Kidney epithelial cell (primary cell): ENCODE measurements at regions not wholly inside any gene's neighbourhood (a gene's known extent, or its start where the extent isn't known, plus 50 kb on each side); places are given as distances from the start of the nearest gene placed in this dataset.

Experiments used
- DNase-seq: peaks from one replicate; pipeline ENCODE4 v3.0.0-alpha.2; 2010; ENCODE audit warnings: low read depth
- H3K27me3 ChIP-seq: 2 replicates; pipeline ENCODE4 v1.6.0; 2011; ENCODE audit warnings: low read length; ENCODE audit not compliant: control insufficient read depth, insufficient read depth
- H3K36me3 ChIP-seq: 2 replicates; pipeline ENCODE4 v1.5.1; 2011; ENCODE audit warnings: low read length; ENCODE audit not compliant: control insufficient read depth, insufficient read depth
- H3K4me3 ChIP-seq: 2 replicates; pipeline ENCODE4 v1.5.1; 2011; ENCODE audit warnings: low read depth, mild to moderate bottlenecking, control low read depth, low read length
- TF ChIP-seq, protein P1 (sequence below): IDR thresholded peaks from 2 replicates; pipeline ENCODE4 v1.5.1; 2011; ENCODE audit warnings: mild to moderate bottlenecking, moderate library complexity, low read length, control low read depth, inconsistent platforms; ENCODE audit not compliant: insufficient read depth, poor library complexity, severe bottlenecking

DNA sequence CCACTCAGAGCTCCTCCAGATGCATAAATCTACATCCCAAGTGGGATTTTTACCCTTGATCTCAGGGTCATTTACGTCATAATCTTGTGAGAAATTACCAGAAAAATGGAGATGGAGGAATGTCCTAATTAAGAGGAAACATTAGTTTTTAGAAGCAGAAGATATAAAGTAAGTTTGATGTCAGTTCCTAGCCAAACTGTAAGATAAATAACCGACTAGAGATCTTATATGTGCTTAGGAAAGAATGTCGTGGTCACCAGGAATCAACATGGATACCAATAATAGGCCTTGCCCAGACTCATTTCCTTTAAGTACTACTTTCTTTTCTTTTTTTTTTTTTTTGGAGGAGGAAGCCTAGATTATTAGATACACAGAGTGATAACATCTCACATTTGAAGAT, 186.9 kb downstream of the UTRN start:
- TF ChIP-seq, protein P1, sequence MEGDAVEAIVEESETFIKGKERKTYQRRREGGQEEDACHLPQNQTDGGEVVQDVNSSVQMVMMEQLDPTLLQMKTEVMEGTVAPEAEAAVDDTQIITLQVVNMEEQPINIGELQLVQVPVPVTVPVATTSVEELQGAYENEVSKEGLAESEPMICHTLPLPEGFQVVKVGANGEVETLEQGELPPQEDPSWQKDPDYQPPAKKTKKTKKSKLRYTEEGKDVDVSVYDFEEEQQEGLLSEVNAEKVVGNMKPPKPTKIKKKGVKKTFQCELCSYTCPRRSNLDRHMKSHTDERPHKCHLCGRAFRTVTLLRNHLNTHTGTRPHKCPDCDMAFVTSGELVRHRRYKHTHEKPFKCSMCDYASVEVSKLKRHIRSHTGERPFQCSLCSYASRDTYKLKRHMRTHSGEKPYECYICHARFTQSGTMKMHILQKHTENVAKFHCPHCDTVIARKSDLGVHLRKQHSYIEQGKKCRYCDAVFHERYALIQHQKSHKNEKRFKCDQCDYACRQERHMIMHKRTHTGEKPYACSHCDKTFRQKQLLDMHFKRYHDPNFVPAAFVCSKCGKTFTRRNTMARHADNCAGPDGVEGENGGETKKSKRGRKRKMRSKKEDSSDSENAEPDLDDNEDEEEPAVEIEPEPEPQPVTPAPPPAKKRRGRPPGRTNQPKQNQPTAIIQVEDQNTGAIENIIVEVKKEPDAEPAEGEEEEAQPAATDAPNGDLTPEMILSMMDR = no peak
- Histone ChIP-seq H3K27me3 (no peaks in the 10 kb centered on the region), H3K36me3 (no peaks in the 10 kb centered on the region), H3K4me3 (no peak overlapping the region)
- DNase-seq = no peak

DNA sequence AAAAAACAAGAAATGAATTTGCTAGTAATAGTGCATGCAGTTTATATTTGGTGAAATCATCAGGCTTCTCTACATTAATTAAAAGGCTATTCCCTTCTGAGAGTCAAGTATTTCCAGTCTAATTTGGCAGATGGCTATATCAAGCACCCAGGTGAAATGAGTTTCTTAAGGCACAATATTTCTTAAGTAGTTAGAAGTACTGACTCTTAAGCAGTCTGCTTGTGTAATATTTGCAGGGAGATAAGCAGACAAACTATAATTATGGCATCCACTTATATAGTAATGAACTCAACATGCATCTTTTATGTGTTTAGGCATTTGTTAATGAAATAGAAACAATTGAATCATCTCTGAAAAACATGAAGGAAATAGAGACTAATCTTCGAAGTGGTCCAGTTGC, 189.2 kb downstream of the UTRN start:
- no peak for DNase-seq
- Histone ChIP-seq H3K4me3 (no peak overlapping the region), H3K36me3 (no peaks in the 10 kb centered on the region), H3K27me3 (no peaks in the 10 kb centered on the region)
- TF ChIP-seq, protein P1 = no peak

DNA sequence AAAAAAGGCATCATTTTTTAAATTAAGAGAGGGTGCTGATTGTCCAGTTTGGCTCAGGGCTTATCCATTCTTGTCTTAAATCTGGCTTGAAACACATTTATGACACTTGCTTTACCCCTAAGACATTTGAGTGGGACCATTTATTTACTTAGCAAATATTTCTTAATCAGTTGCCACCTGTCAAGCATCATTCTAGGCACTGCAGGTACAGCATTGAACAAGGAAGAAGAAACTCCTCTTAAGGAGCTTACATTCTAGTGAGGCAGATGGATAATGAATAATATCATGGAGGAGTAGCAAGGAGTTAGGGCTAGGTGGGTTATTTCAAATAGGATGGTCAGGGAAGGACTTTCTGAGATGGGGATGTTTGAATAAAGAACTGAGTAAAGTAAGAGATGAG, 189.8 kb downstream of the UTRN start:
- no peaks in the 10 kb centered on the region for H3K36me3 ChIP-seq
- H3K27me3 ChIP-seq = no peaks in the 10 kb centered on the region
- DNase-seq = no peak
- TF ChIP-seq, protein P1 = no peak
- H3K4me3 ChIP-seq = no peak overlapping the region

DNA sequence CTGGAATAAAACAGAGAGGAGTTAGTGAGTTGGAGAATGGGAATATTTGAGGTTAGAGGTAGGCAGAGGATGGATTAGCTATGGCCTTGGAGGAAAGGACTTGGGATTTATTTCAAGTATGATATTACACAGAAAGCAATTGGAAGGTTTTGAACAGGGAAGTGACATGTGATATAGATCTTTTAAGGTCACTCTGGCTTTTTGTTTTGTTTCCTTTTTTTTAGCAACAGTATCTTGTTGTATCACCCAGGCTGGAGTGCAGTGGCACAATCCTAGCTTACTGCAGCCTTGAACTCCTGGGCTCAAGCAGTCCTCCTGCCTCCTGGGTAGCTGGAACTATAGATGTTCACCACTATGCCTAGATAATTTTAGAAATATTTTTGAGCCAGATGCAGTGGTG, 190.3 kb downstream of the UTRN start:
- H3K36me3 ChIP-seq = no peaks in the 10 kb centered on the region
- DNase-seq = no peak
- TF ChIP-seq, protein P1 = no peak

DNA sequence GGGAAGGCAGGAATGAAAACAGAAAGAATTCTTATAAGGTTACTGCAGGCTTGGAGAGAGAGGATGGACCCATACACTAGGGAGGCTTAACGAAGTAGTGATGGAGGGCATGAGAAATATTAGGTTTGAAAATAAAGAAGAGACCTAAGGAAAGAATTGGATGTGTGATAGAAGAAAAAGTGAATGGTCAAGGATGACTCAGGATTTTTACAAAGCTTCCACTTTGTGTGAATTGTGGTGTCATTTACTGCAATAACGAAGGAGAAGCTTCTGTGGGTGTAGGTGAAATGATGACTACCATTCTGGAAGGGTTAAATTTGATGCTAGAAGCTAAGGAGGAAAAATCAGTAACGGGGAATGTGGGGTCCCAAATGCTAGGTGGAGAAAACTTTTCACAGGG, 191.2 kb downstream of the UTRN start:
- H3K36me3 ChIP-seq = no peaks in the 10 kb centered on the region
- TF ChIP-seq, protein P1 = no peak
- DNase-seq = no peak
- no peak overlapping the region for H3K4me3 ChIP-seq
- no peaks in the 10 kb centered on the region for H3K27me3 ChIP-seq

More for the DNA sequence above, 190.3 kb downstream of the UTRN start:
- H3K4me3 ChIP-seq = no peak overlapping the region
- H3K27me3 ChIP-seq = no peaks in the 10 kb centered on the region

DNA sequence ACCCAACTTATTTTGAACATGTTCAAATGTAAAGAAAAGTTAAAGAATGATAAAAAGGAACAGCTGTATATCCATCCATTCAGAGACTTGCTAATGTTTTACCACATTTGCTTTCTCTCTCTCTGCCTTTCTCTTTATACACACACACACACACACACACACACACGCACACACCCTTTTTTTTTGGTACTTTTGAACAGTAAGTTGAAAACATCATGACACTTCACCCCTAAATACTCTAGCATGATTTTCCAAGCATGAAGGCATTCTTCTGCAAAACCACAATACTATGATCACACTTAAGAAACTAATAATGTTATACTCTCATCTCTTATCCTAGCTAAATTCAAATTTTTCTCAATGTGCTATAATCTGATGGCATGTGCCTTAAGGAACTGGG, 192.3 kb downstream of the UTRN start:
- Histone ChIP-seq H3K27me3 (no peaks in the 10 kb centered on the region), H3K4me3 (no peak overlapping the region), H3K36me3 (no peaks in the 10 kb centered on the region)
- DNase-seq = no peak
- TF ChIP-seq, protein P1 = no peak
